ENCODE measurements at regions not wholly inside any gene's neighbourhood (a gene's known extent, or its start where the extent isn't known, plus 50 kb on each side); places are given as distances from the start of the nearest gene placed in this dataset.
"Not testable (repeated sequence)": the region's sequence is repeated elsewhere in the genome, so short reads cannot be mapped to it uniquely, and the experiment has no call there.

- no peak overlapping the region for H3K4me3 ChIP-seq (ENCODE audit: low read depth, low read length)
- POLR2A ChIA-PET: no interaction called here
- no peak for TF ChIP-seq CTCF (IDR thresholded peaks at IDR 0.05; ENCODE audit: insufficient read depth, low read length, missing control alignments)
- CTCF ChIA-PET: interaction anchor here (1.2 kb wide), 1 partner anchor 9 kb away, joined by 3 read pairs; no protein-coding TSS in a partner anchor
- DNase-seq (ENCODE audit: low read depth, low spot score): no peak
These were observed 152.8 kb upstream of the TBL1XR1 start for GRCh38 chr3:177350121-177350520.

DNA sequence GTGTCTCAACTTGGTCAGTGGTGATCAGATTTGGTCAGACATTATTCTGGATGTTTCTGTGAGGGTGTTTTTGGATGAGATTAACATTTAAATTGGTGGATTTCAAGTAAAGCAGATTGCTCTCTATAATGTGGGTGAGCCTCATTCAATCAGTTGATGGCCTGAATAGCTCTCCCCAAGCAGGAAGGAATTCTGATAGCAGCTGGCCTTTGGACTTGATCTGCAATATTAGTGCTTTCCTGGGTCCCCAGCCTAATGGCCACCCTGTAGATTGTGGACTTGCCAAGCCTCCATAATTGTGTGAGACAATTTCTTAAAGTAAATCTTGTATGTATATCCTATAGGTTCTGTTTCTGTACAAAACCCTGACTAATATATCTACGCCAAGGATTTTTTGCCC, 153.9 kb upstream of the TBL1XR1 start:
- H3K4me3 ChIP-seq (ENCODE audit: low read depth, low read length): no peak overlapping the region
- CTCF ChIA-PET: no interaction called here
- POLR2A ChIA-PET: no interaction called here
- TF ChIP-seq CTCF (IDR thresholded peaks at IDR 0.05; ENCODE audit: insufficient read depth, low read length, missing control alignments): no peak
- DNase-seq (ENCODE audit: low read depth, low spot score): no peak

GRCh38 chr3:177351757-177352158, 154.5 kb upstream of the TBL1XR1 start:
- no peak for DNase-seq (ENCODE audit: low read depth, low spot score)
- no peak overlapping the region for H3K4me3 ChIP-seq (ENCODE audit: low read depth, low read length)
- CTCF ChIA-PET: no interaction called here
- TF ChIP-seq CTCF (IDR thresholded peaks at IDR 0.05; ENCODE audit: insufficient read depth, low read length, missing control alignments): no peak
- POLR2A ChIA-PET: no interaction called here

GRCh38 chr3:177352424-177352823, 155.1 kb upstream of the TBL1XR1 start:
- POLR2A ChIA-PET: no interaction called here
- no peak overlapping the region for H3K4me3 ChIP-seq (ENCODE audit: low read depth, low read length)
- TF ChIP-seq CTCF (IDR thresholded peaks at IDR 0.05; ENCODE audit: insufficient read depth, low read length, missing control alignments): no peak
- CTCF ChIA-PET: no interaction called here
- no peak for DNase-seq (ENCODE audit: low read depth, low spot score)

DNA sequence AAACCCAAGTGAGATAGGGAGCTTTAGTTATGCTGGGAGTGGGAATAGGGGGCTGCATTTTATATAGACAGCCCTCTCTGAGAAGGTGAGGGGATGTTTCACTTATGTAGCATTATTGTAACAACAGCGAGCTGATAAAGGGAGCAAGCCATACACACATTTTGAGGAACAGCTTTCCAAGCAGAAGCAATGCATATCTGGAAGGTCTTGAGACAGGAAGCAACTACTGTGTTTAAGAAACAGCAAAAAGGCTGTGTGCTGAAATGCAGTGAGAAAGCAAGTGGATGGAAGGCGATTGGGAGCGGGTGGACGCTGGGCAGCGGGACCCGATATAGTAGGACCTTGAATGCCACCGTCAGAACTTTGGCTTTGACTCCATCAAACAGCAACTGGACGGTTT, 155.9 kb upstream of the TBL1XR1 start:
- no peak overlapping the region for H3K4me3 ChIP-seq (ENCODE audit: low read depth, low read length)
- TF ChIP-seq CTCF (IDR thresholded peaks at IDR 0.05; ENCODE audit: insufficient read depth, low read length, missing control alignments): no peak
- ChIA-PET POLR2A (no interaction called here), CTCF (no interaction called here)
- DNase-seq (ENCODE audit: low read depth, low spot score): no peak

DNA sequence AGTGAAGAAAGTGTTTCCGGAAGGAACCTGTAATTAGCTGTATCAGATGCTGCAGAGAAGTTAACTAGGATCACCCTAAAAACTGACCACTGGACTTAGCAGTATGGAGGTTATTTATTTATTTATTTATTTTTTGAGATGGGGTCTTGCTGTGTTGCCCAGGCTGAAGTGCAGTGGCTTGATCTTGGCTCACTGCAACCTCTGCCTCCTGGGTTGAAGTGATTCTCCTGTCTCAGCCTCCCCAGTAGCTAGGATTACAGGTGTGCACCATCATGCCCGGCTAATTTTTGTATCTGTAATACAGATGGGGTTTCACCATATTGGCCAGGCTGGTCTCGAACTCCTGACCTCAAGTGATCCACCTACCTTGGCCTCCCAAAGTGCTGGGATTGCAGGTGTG, 156.6 kb upstream of the TBL1XR1 start:
- DNase-seq (ENCODE audit: low read depth, low spot score); H3K4me3 ChIP-seq (ENCODE audit: low read depth, low read length); POLR2A ChIA-PET; CTCF ChIA-PET: not testable (repeated sequence)

DNA sequence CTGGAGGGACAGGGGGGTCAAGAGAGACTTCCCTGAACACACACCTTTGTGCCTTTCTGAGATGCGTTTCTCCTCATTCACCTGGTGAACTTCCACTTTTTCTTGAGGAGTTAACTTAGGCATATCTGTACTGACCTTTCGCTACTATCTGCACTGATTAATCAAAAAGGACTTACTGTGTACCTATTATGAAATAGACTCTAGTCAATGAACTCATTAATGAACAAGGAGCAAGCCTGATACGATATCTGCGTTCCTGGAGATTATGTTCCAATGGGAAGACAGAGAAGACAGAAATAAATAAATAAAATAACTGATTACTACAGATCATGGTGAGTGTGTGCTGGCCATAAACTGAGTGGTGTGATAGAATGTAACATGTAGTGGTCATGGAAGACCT, 157.2 kb upstream of the TBL1XR1 start:
- CTCF ChIA-PET: no interaction called here
- DNase-seq (ENCODE audit: low read depth, low spot score): no peak
- no peak overlapping the region for H3K4me3 ChIP-seq (ENCODE audit: low read depth, low read length)
- POLR2A ChIA-PET: no interaction called here
- no peak for TF ChIP-seq CTCF (IDR thresholded peaks at IDR 0.05; ENCODE audit: insufficient read depth, low read length, missing control alignments)

All from AG04449 (cell line).